ENCODE measurements at regions not wholly inside any gene's neighbourhood (a gene's known extent, or its start where the extent isn't known, plus 50 kb on each side); places are given as distances from the start of the nearest gene placed in this dataset.

DNA sequence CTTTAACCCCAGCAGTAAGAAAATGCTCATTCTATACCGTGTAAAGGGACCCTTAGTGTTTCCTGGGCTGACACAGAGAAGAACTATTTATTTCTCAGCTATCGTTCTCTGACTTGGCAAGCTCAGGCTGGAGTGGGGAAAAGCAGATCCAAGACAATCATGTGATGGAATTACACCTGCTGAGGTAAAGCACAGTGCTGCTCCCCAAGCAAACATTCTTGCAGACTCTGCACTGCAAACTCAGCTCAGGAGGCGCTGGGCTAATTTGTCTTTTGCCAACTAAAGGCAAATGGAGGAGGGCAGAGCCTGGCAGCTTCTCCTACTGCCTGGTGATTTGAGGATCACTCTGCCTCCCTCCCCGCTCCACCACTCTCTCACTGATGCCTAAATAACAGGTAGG lies 57.8 kb upstream of the FUT8 start:
- no peak for DNase-seq (ENCODE audit: low read depth)

- no peak for DNase-seq (ENCODE audit: low read depth)
Observed at GRCh38 chr14:65356327-65356836, 56.1 kb upstream of the FUT8 start.

DNA sequence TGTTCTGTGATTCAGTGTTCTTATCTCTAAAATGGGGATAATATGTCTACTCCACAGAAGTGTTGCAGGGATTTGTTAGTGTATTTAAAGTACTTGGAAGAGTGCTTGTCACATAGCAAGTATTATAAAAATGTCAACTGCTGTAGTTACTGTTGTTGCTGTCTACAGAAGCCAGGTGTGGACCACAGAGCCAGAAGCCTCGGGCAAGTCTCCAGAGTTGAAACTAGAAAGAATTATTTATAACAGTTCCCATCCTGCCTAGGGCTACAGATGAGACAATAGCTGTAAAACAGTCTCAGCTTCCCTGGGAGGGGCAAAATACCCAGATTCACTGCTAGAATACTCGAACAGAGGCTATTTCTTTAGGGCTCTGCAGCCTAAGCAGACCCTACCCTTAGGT lies 55.4 kb upstream of the FUT8 start:
- no peak for DNase-seq (ENCODE audit: low read depth)

DNA sequence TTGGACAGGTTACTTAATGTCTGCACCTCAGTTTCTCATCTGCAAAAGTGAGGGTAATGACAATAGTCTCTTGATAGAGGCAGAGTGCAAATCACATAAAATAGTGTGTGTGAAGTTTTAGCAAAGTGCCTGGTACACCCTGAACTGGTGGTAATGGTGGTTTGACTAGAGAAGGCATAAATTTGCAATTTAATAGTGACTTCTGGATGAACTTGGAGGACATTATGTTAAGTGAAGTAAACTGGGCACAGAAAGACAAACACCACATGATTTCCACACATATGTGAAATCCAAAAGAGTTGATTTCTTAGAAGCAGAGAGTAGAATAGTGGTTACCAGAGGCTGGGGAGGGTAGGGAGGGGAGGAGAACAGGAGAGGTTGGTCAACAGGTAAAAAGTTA lies 54.8 kb upstream of the FUT8 start:
- DNase-seq (ENCODE audit: low read depth): no peak

- no peak for DNase-seq (ENCODE audit: low read depth)
Observed at GRCh38 chr14:65359503-65359902, 53.0 kb upstream of the FUT8 start.

DNA sequence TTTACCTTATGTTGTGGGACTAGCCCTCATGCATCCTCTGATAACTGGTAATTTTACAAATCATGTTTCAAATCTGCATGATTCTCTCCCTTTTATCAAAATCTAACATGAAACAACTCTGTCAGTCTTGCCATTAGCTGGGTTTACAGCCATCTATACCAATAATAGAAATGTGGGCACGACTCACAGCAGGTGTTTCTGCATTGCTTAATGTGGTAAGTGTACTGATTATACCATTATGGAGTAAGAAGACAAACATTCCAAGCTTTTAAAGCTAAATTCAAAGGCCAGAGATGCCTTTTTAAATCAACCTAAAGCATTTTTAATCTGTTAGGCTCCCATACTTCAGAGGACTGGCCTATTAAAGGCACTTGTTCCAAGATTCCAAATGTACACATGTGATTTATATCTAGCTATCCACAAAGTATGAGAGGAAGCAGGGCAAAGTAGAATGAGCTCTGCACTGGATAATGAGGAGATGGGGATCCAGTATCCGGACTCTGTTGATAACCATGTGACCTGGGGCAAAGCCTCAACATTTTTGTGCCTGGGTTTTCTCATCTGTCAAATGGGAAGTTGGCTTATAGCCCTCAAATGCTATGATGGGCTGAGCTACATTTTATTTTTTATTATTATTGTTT lies 52.3 kb upstream of the FUT8 start:
- no peak for DNase-seq (ENCODE audit: low read depth)

- no peak for DNase-seq (ENCODE audit: low read depth)
Observed at GRCh38 chr14:65361920-65362319, 50.6 kb upstream of the FUT8 start.
